GM23338 (cell line): ENCODE measurements at regions not wholly inside any gene's neighbourhood (a gene's known extent, or its start where the extent isn't known, plus 50 kb on each side); places are given as distances from the start of the nearest gene placed in this dataset.

Source experiments
- CREB1 ChIP-seq: fragments of 250-450 bp; sonication (Bioruptor Pico); IDR thresholded peaks from 2 replicates; pipeline ENCODE4 v1.5.0; 2020; ENCODE audit warnings: low read depth, mild to moderate bottlenecking, moderate library complexity
- ETS1 ChIP-seq: IDR thresholded peaks from 2 replicates; pipeline ENCODE4 v1.6.1; 2016; ENCODE audit warnings: antibody characterized with exemption
- EZH2 ChIP-seq: fragments of 200-600 bp; sonication (generic); IDR thresholded peaks from one replicate; pipeline ENCODE4 v1.8.0; 2017; ENCODE audit warnings: antibody characterized with exemption, mild to moderate bottlenecking, low read depth; ENCODE audit not compliant: unreplicated experiment
- EZH2phosphoT487 ChIP-seq: fragments of 200-600 bp; sonication (generic); IDR thresholded peaks from one replicate; pipeline ENCODE4 v1.8.1; 2018; ENCODE audit warnings: antibody characterized with exemption; ENCODE audit not compliant: unreplicated experiment
- JUNB ChIP-seq: IDR thresholded peaks from one replicate; pipeline ENCODE4 v1.6.1; 2016; ENCODE audit warnings: antibody characterized with exemption; ENCODE audit not compliant: unreplicated experiment
- NANOG ChIP-seq: IDR thresholded peaks from 2 replicates; pipeline ENCODE4 v1.6.1; 2016; ENCODE audit warnings: antibody characterized with exemption, borderline replicate concordance
- POLR2AphosphoS5 ChIP-seq: IDR thresholded peaks from 2 replicates; pipeline ENCODE4 v1.6.1; 2016; ENCODE audit warnings: antibody characterized with exemption, low read depth
- STAT1 ChIP-seq: IDR thresholded peaks from one replicate; pipeline ENCODE4 v1.6.1; 2016; ENCODE audit warnings: antibody characterized with exemption; ENCODE audit not compliant: unreplicated experiment
- ZNF331 ChIP-seq: fragments of 250-450 bp; sonication (Bioruptor Pico); IDR thresholded peaks from 2 replicates; pipeline ENCODE4 v1.5.0; 2020; ENCODE audit warnings: low read depth, mild to moderate bottlenecking, moderate library complexity
- TF ChIP-seq, protein P1 (sequence below), 2 experiments: fragments of 200-600 bp in 1 of 2; sonication (generic) in 1 of 2; conservative IDR thresholded peaks; 2 replicates each; pipeline versions ENCODE4 v1.5.1 to v1.6.1; 2016 to 2017; ENCODE audit warnings: antibody characterized with exemption in 2 of 2, low read depth in 2 of 2, mild to moderate bottlenecking in 2 of 2, moderate library complexity in 1 of 2
- TF ChIP-seq, protein P2 (sequence below): IDR thresholded peaks from one replicate; pipeline ENCODE4 v1.6.1; 2018; ENCODE audit warnings: antibody characterized with exemption; ENCODE audit not compliant: unreplicated experiment

GRCh38 chr2:116088236-116088635 lies 1645.8 kb downstream of the DPP10 start:
- TF ChIP-seq, protein P1, sequence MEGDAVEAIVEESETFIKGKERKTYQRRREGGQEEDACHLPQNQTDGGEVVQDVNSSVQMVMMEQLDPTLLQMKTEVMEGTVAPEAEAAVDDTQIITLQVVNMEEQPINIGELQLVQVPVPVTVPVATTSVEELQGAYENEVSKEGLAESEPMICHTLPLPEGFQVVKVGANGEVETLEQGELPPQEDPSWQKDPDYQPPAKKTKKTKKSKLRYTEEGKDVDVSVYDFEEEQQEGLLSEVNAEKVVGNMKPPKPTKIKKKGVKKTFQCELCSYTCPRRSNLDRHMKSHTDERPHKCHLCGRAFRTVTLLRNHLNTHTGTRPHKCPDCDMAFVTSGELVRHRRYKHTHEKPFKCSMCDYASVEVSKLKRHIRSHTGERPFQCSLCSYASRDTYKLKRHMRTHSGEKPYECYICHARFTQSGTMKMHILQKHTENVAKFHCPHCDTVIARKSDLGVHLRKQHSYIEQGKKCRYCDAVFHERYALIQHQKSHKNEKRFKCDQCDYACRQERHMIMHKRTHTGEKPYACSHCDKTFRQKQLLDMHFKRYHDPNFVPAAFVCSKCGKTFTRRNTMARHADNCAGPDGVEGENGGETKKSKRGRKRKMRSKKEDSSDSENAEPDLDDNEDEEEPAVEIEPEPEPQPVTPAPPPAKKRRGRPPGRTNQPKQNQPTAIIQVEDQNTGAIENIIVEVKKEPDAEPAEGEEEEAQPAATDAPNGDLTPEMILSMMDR (conservative IDR thresholded peaks at IDR 0.05; ENCODE audit: low read depth in 2 of 2), result no peak
- no peak for TF ChIP-seq EZH2phosphoT487
- TF ChIP-seq POLR2AphosphoS5, result no peak
- TF ChIP-seq, protein P2, sequence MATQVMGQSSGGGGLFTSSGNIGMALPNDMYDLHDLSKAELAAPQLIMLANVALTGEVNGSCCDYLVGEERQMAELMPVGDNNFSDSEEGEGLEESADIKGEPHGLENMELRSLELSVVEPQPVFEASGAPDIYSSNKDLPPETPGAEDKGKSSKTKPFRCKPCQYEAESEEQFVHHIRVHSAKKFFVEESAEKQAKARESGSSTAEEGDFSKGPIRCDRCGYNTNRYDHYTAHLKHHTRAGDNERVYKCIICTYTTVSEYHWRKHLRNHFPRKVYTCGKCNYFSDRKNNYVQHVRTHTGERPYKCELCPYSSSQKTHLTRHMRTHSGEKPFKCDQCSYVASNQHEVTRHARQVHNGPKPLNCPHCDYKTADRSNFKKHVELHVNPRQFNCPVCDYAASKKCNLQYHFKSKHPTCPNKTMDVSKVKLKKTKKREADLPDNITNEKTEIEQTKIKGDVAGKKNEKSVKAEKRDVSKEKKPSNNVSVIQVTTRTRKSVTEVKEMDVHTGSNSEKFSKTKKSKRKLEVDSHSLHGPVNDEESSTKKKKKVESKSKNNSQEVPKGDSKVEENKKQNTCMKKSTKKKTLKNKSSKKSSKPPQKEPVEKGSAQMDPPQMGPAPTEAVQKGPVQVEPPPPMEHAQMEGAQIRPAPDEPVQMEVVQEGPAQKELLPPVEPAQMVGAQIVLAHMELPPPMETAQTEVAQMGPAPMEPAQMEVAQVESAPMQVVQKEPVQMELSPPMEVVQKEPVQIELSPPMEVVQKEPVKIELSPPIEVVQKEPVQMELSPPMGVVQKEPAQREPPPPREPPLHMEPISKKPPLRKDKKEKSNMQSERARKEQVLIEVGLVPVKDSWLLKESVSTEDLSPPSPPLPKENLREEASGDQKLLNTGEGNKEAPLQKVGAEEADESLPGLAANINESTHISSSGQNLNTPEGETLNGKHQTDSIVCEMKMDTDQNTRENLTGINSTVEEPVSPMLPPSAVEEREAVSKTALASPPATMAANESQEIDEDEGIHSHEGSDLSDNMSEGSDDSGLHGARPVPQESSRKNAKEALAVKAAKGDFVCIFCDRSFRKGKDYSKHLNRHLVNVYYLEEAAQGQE, result no peak
- TF ChIP-seq EZH2, result no peak
- no peak for TF ChIP-seq JUNB
- no peak for TF ChIP-seq ETS1
- no peak for TF ChIP-seq CREB1 (CRISPR knock-in tag)
- TF ChIP-seq STAT1, result no peak
- no peak for TF ChIP-seq ZNF331 (CRISPR knock-in tag)
- TF ChIP-seq NANOG, result no peak
